H1 (cell line): ENCODE measurements at regions not wholly inside any gene's neighbourhood (a gene's known extent, or its start where the extent isn't known, plus 50 kb on each side); places are given as distances from the start of the nearest gene placed in this dataset.

Source experiments
- CTCF ChIA-PET: fragments of 300-600 bp; sonication (Branson Sonifier 250); formaldehyde crosslinking; loops from one replicate; lab custom pipeline; 2021; ENCODE audit not compliant: partially characterized antibody; lab: Charles Lee
- POLR2A ChIA-PET: fragments of 300-600 bp; sonication (Branson Sonifier 250); formaldehyde crosslinking; loops from one replicate; lab custom pipeline; 2021; ENCODE audit warnings: inconsistent platforms; ENCODE audit not compliant: partially characterized antibody; lab: Charles Lee
- DNase-seq, 2 experiments: peaks; one replicate each; pipeline versions ENCODE4 v3.0.0 to v3.0.0-alpha.2; 2010 to 2022; ENCODE audit warnings: low spot score in 2 of 2, low read depth in 1 of 2, mixed read lengths in 1 of 2
- FAIRE-seq: peaks from 2 replicates; lab custom pipeline; 2011; peaks lifted over from hg19 to GRCh38; lab: Jason Lieb, UNC
- H2AFZ ChIP-seq: 2 replicates; pipeline ENCODE4 v1.8.1; 2012; ENCODE audit warnings: low read length, inconsistent platforms
- H2AK5ac ChIP-seq: 2 replicates; pipeline ENCODE4 v1.6.1; 2013; ENCODE audit warnings: low read depth, low read length
- H2BK120ac ChIP-seq: replicated peaks from 2 replicates; pipeline ENCODE3; 2013; ENCODE audit warnings: low read depth, low read length, inconsistent platforms
- H2BK12ac ChIP-seq: 2 replicates; pipeline ENCODE4 v1.6.1; 2013; ENCODE audit warnings: low read depth, low read length
- H2BK15ac ChIP-seq: 2 replicates; pipeline ENCODE4 v1.6.1; 2013; ENCODE audit warnings: low read length
- H2BK20ac ChIP-seq: 2 replicates; pipeline ENCODE4 v1.6.1; 2013; ENCODE audit warnings: low read length
- H2BK5ac ChIP-seq: 2 replicates; pipeline ENCODE4 v1.6.1; 2013; ENCODE audit warnings: low read depth, low read length
- H3K14ac ChIP-seq: 2 replicates; pipeline ENCODE4 v1.6.1; 2013; ENCODE audit warnings: inconsistent platforms; ENCODE audit not compliant: insufficient read length
- H3K18ac ChIP-seq: 2 replicates; pipeline ENCODE4 v1.6.1; 2013; ENCODE audit warnings: low read length; ENCODE audit errors: extremely low read depth
- H3K23ac ChIP-seq: 2 replicates; pipeline ENCODE4 v1.6.1; 2013; ENCODE audit warnings: inconsistent platforms; ENCODE audit not compliant: insufficient read length
- H3K23me2 ChIP-seq: 2 replicates; pipeline ENCODE4 v1.6.1; 2013; ENCODE audit warnings: low read depth, low read length
- H3K27ac ChIP-seq: 2 replicates; pipeline ENCODE4 v1.6.1; 2011; ENCODE audit warnings: low read depth, low read length, inconsistent platforms
- H3K27me3 ChIP-seq, 4 experiments: replicated peaks in 1 of 4; 1 replicate in 1 of 4; 2 replicates in 3 of 4; pipeline versions ENCODE4 v1.6.1 to v1.8.1; 2011 to 2013; ENCODE audit warnings: low read length in 3 of 4, mild to moderate bottlenecking in 3 of 4, inconsistent platforms in 2 of 4, mixed read lengths in 2 of 4, moderate library complexity in 1 of 4; ENCODE audit not compliant: control insufficient read depth in 3 of 4, insufficient read depth in 3 of 4; ENCODE audit errors: extremely low read depth in 1 of 4
- H3K36me3 ChIP-seq, 4 experiments: 2 replicates each; pipeline versions ENCODE4 v1.6.1 to v1.8.1; 2011 to 2013; ENCODE audit warnings: mild to moderate bottlenecking in 4 of 4, low read length in 3 of 4, moderate library complexity in 2 of 4, control low read depth in 1 of 4, inconsistent platforms in 1 of 4; ENCODE audit not compliant: insufficient read depth in 4 of 4, control insufficient read depth in 2 of 4
- H3K4ac ChIP-seq: replicated peaks from 2 replicates; pipeline ENCODE3; 2013; ENCODE audit warnings: low read length, low read depth, mixed read lengths, inconsistent platforms; ENCODE audit not compliant: insufficient read length
- H3K4me1 ChIP-seq, 4 experiments: replicated peaks in 1 of 4; 1 replicate in 1 of 4; 2 replicates in 3 of 4; pipeline versions ENCODE4 v1.6.1 to v1.8.1; 2011 to 2013; ENCODE audit warnings: low read length in 3 of 4, inconsistent platforms in 2 of 4, mixed read lengths in 1 of 4; ENCODE audit not compliant: insufficient read depth in 4 of 4, control insufficient read depth in 3 of 4
- H3K4me2 ChIP-seq, 2 experiments: 2 replicates each; pipeline versions ENCODE4 v1.6.1 to v1.8.1; 2011 to 2013; ENCODE audit warnings: low read depth in 2 of 2, low read length in 2 of 2, control low read depth in 1 of 2, inconsistent platforms in 1 of 2, mild to moderate bottlenecking in 1 of 2; ENCODE audit not compliant: insufficient read depth in 1 of 2
- H3K4me3 ChIP-seq, 4 experiments: fragments of 200-600, 300-600 bp in 1 of 4; sonication (generic), shearing (Covaris generic), sonication (Bioruptor Twin) in 1 of 4; 2 replicates each; pipeline versions ENCODE4 v1.5.1 to v1.8.1; 2011 to 2016; ENCODE audit warnings: low read length in 4 of 4, low read depth in 3 of 4, control low read depth in 2 of 4, inconsistent platforms in 2 of 4, mild to moderate bottlenecking in 2 of 4, mixed read lengths in 1 of 4, moderate library complexity in 1 of 4; ENCODE audit not compliant: insufficient read depth in 2 of 4; ENCODE audit errors: extremely low read depth in 1 of 4
- H3K56ac ChIP-seq: replicated peaks from 2 replicates; pipeline ENCODE3; 2013; ENCODE audit warnings: low read depth, mild to moderate bottlenecking, mixed read lengths, low read length, inconsistent platforms; ENCODE audit not compliant: insufficient read length
- H3K79me1 ChIP-seq: 2 replicates; pipeline ENCODE4 v1.6.1; 2013; ENCODE audit warnings: low read depth, low read length, control low read depth
- H3K79me2 ChIP-seq, 2 experiments: 2 replicates each; pipeline versions ENCODE4 v1.6.1 to v1.8.1; 2012 to 2013; ENCODE audit warnings: low read length in 2 of 2, mild to moderate bottlenecking in 2 of 2, inconsistent platforms in 1 of 2; ENCODE audit not compliant: insufficient read depth in 2 of 2, control insufficient read depth in 1 of 2
- H3K9ac ChIP-seq, 4 experiments: replicated peaks in 1 of 4; 1 replicate in 1 of 4; 2 replicates in 3 of 4; pipeline versions ENCODE4 v1.6.1 to v1.8.1; 2011 to 2013; ENCODE audit warnings: low read depth in 3 of 4, low read length in 3 of 4, control low read depth in 2 of 4, mild to moderate bottlenecking in 2 of 4, moderate library complexity in 2 of 4, inconsistent platforms in 1 of 4; ENCODE audit errors: extremely low read depth in 1 of 4
- H3K9me3 ChIP-seq, 2 experiments: 2 replicates each; pipeline versions ENCODE4 v1.6.1 to v1.8.1; 2012 to 2013; ENCODE audit warnings: mild to moderate bottlenecking in 2 of 2, moderate library complexity in 2 of 2, control low read depth in 1 of 2, inconsistent platforms in 1 of 2, low read depth in 1 of 2, low read length in 1 of 2, mixed read lengths in 1 of 2; ENCODE audit not compliant: insufficient read depth in 2 of 2
- H4K20me1 ChIP-seq, 2 experiments: replicated peaks in 1 of 2; 2 replicates each; pipeline versions ENCODE3 to v1.8.1; 2011 to 2013; ENCODE audit warnings: inconsistent platforms in 2 of 2, low read length in 2 of 2, mild to moderate bottlenecking in 1 of 2; ENCODE audit not compliant: insufficient read depth in 2 of 2, control insufficient read depth in 1 of 2
- H4K5ac ChIP-seq: 2 replicates; pipeline ENCODE4 v1.6.1; 2013; ENCODE audit warnings: low read length, low read depth, mixed read lengths, inconsistent platforms; ENCODE audit not compliant: insufficient read length
- H4K8ac ChIP-seq: 2 replicates; pipeline ENCODE4 v1.8.0; 2013; ENCODE audit warnings: mild to moderate bottlenecking, moderate library complexity, low read length, inconsistent platforms; ENCODE audit not compliant: insufficient read depth; ENCODE audit errors: extremely low read depth
- H4K91ac ChIP-seq: replicated peaks from 2 replicates; pipeline ENCODE3; 2013; ENCODE audit warnings: low read length, mixed read lengths, inconsistent platforms; ENCODE audit not compliant: insufficient read length
- CBX8 ChIP-seq: fragments of 300-800, 300-1000 bp; sonication (generic); IDR thresholded peaks from 2 replicates; pipeline ENCODE4 v1.7.1; 2016; ENCODE audit warnings: low read depth, low read length, borderline replicate concordance
- HDAC2 ChIP-seq, 2 experiments: fragments of 300-600 bp in 1 of 2; sonication (generic) in 1 of 2; IDR thresholded peaks; 2 replicates each; pipeline ENCODE4 v1.6.1; 2011 to 2012; ENCODE audit warnings: low read depth in 2 of 2, low read length in 2 of 2, mild to moderate bottlenecking in 2 of 2, moderate library complexity in 2 of 2, borderline replicate concordance in 1 of 2, inconsistent platforms in 1 of 2
- SIRT6 ChIP-seq: IDR thresholded peaks from one replicate; pipeline ENCODE4 v1.7.1; 2012; ENCODE audit warnings: low read length, inconsistent platforms
- SRF ChIP-seq: IDR thresholded peaks from 2 replicates; pipeline ENCODE4 v1.6.1; 2011; ENCODE audit warnings: mild to moderate bottlenecking, low read depth, low read length, moderate library complexity
- TAF7 ChIP-seq: optimal IDR thresholded peaks from 2 replicates; pipeline ENCODE3; 2011; ENCODE audit warnings: low read depth, mild to moderate bottlenecking, inconsistent platforms, low read length, moderate library complexity, borderline replicate concordance
- WGBS, 2 experiments: shearing (Covaris generic) in 1 of 2; methylation state at CpG; one replicate each; pipeline versions ENCODE4 v1.1.6 to v1.1.7; 2013 to 2015; ENCODE audit warnings: low lambda C conversion rate in 2 of 2, mixed read lengths in 2 of 2, inconsistent platforms in 1 of 2, low coverage in 1 of 2, missing lambda C conversion rate in 1 of 2; ENCODE audit not compliant: insufficient replicate concordance in 2 of 2, insufficient coverage in 1 of 2, insufficient read length in 1 of 2; ENCODE audit errors: extremely low coverage in 1 of 2, missing lambda C conversion rate in 1 of 2; 5-methylcytosine and 5-hydroxymethylcytosine counted together
- TF ChIP-seq, protein P1 (sequence below): IDR thresholded peaks from 2 replicates; pipeline ENCODE4 v1.6.1; 2012; ENCODE audit warnings: low read length, inconsistent platforms

DNA sequence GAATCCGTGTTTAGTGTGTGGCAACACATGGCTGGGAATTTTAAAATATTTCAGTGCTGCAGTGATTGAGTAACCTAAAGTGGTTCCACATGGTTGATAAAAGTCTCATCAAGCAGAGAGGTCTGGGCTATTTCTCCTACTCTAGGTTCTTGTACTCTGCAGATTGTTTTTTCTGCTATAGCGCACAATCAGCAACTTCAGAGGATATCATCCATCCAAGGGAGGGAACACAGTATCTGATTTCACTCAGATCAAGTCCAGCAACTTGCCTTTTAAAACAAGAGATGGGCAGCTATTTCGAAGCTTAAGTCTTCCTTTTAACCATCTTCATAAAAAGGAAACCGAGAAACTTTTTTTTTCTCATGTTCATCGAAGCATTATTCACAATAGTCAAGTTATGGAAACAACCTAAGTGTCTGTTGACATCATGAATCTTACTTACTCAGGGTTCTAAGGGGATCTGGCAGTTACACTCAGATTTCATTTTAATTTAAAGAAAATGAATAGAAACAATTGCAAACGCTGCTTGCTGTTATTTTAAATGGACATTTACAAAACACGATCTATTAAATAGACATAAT, 172.7 kb upstream of the TRIB2 start:
- no peaks in the 10 kb centered on the region for H3K9me3 ChIP-seq
- H4K20me1 ChIP-seq, result no peaks in the 10 kb centered on the region
- no peak overlapping the region for H3K4me2 ChIP-seq
- H2AFZ ChIP-seq, result no peak overlapping the region
- no peak overlapping the region for H3K27ac ChIP-seq
- no peak overlapping the region for H4K91ac ChIP-seq
- H2BK120ac ChIP-seq, result no peak overlapping the region
- no peak overlapping the region for H2BK12ac ChIP-seq
- H3K23me2 ChIP-seq, result no peaks in the 10 kb centered on the region
- no peak overlapping the region for H3K4ac ChIP-seq
- H3K27me3 ChIP-seq, result no peaks in the 10 kb centered on the region
- no peak overlapping the region for H3K56ac ChIP-seq
- H3K9ac ChIP-seq, result no peak overlapping the region
- H3K4me1 ChIP-seq, result no peaks in the 10 kb centered on the region
- no peak for FAIRE-seq
- H2AK5ac ChIP-seq, result no peak overlapping the region
- H3K14ac ChIP-seq, result no peak overlapping the region
- H2BK5ac ChIP-seq, result no peak overlapping the region
- TF ChIP-seq HDAC2 (IDR thresholded peaks at IDR 0.05; ENCODE audit: borderline replicate concordance in 1 of 2, low read depth in 2 of 2, low read length in 2 of 2) (no peak), SIRT6 (no peak), SRF (no peak), CBX8 (no peak), TAF7 (no peak)
- TF ChIP-seq, protein P1, sequence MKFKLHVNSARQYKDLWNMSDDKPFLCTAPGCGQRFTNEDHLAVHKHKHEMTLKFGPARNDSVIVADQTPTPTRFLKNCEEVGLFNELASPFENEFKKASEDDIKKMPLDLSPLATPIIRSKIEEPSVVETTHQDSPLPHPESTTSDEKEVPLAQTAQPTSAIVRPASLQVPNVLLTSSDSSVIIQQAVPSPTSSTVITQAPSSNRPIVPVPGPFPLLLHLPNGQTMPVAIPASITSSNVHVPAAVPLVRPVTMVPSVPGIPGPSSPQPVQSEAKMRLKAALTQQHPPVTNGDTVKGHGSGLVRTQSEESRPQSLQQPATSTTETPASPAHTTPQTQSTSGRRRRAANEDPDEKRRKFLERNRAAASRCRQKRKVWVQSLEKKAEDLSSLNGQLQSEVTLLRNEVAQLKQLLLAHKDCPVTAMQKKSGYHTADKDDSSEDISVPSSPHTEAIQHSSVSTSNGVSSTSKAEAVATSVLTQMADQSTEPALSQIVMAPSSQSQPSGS, result no peak
- H4K5ac ChIP-seq, result no peak overlapping the region
- no peaks in the 10 kb centered on the region for H3K79me2 ChIP-seq
- no peak for DNase-seq
- CTCF ChIA-PET, result no interaction called here
- no peak overlapping the region for H4K8ac ChIP-seq
- POLR2A ChIA-PET, result no interaction called here
- WGBS, 2 experiments, result 89% methylated on average over 7 of the region's 7 CpGs; no CpG with 5 or more reads in 1 of the 2 experiments
- H3K18ac ChIP-seq, result no peak overlapping the region
- no peak overlapping the region for H3K23ac ChIP-seq
- no peak overlapping the region for H2BK15ac ChIP-seq
- no peak overlapping the region for H2BK20ac ChIP-seq
- no peak overlapping the region for H3K4me3 ChIP-seq
- no peaks in the 10 kb centered on the region for H3K36me3 ChIP-seq
- H3K79me1 ChIP-seq, result no peaks in the 10 kb centered on the region
